ENCODE measurements at regions not wholly inside any gene's neighbourhood (a gene's known extent, or its start where the extent isn't known, plus 50 kb on each side); places are given as distances from the start of the nearest gene placed in this dataset.

GRCh38 chrX:139202742-139203420, 327.7 kb upstream of the F9 start:
- TF ChIP-seq ZBTB2 (CRISPR knock-in tag; IDR thresholded peaks at IDR 0.05; ENCODE audit: low read depth) (no peak), ZNF580 (CRISPR knock-in tag; IDR thresholded peaks at IDR 0.05; ENCODE audit: borderline replicate concordance, low read depth) (no peak), GABPA (IDR thresholded peaks at IDR 0.05; ENCODE audit: low read depth, low read length) (no peak), GABPA (CRISPR knock-in tag; IDR thresholded peaks at IDR 0.05; ENCODE audit: low read depth) (no peak), SRSF1 (optimal IDR thresholded peaks at IDR 0.05; ENCODE audit: low read depth, low read length) (no peak), ZNF20 (CRISPR knock-in tag; IDR thresholded peaks at IDR 0.05) (no peak), XRCC5 (optimal IDR thresholded peaks at IDR 0.05; ENCODE audit: low read length) (no peak), CTCF (CRISPR knock-in tag; IDR thresholded peaks at IDR 0.05) (no peak), POLR2A (IDR thresholded peaks at IDR 0.05; ENCODE audit: insufficient read depth in 1 of 2, low read depth in 2 of 2, low read length in 2 of 2) (no peak), MEIS2 (CRISPR knock-in tag; IDR thresholded peaks at IDR 0.05) (no peak), ZNF282 (IDR thresholded peaks at IDR 0.05; ENCODE audit: partially characterized antibody) (no peak), EP300 (IDR thresholded peaks at IDR 0.05; ENCODE audit: low read depth in 2 of 2, low read length in 2 of 2) (no peak), EP300 (CRISPR knock-in tag; IDR thresholded peaks at IDR 0.05; ENCODE audit: borderline replicate concordance) (no peak)

All from HepG2 (cell line).